HUES64 (cell line): ENCODE measurements at regions not wholly inside any gene's neighbourhood (a gene's known extent, or its start where the extent isn't known, plus 50 kb on each side); places are given as distances from the start of the nearest gene placed in this dataset.

Experiments used
- H3K27ac ChIP-seq: 2 replicates; pipeline ENCODE4 v1.7.0; 2013; ENCODE audit warnings: low read depth, low read length, inconsistent platforms
- H3K27me3 ChIP-seq: 2 replicates; pipeline ENCODE4 v1.6.1; 2013; ENCODE audit warnings: mild to moderate bottlenecking, low read length; ENCODE audit not compliant: insufficient read depth
- H3K36me3 ChIP-seq: 2 replicates; pipeline ENCODE4 v1.6.1; 2013; ENCODE audit warnings: mild to moderate bottlenecking, low read length; ENCODE audit not compliant: insufficient read depth
- H3K4me1 ChIP-seq: 2 replicates; pipeline ENCODE4 v1.6.1; 2013; ENCODE audit warnings: mild to moderate bottlenecking, low read length, moderate library complexity; ENCODE audit not compliant: insufficient read depth
- H3K4me3 ChIP-seq: 2 replicates; pipeline ENCODE4 v1.5.1; 2013; ENCODE audit warnings: mild to moderate bottlenecking, low read length, moderate library complexity
- H3K9ac ChIP-seq: 2 replicates; pipeline ENCODE4 v1.6.1; 2013; ENCODE audit warnings: mild to moderate bottlenecking, low read depth, low read length
- H3K9me3 ChIP-seq: 2 replicates; pipeline ENCODE4 v1.6.1; 2013; ENCODE audit warnings: low read depth, low read length; ENCODE audit not compliant: insufficient read depth
- WGBS: fragments of 150-250, 120-280 bp; methylation state at CpG from one replicate; pipeline ENCODE4 v1.1.7; 2013; ENCODE audit warnings: missing lambda C conversion rate; 5-methylcytosine and 5-hydroxymethylcytosine counted together

- Histone ChIP-seq H3K4me1 (peaks cover under 1% of the 10 kb centered on the region; the same call in 1 of the 2 replicates), H3K27ac (no peak overlapping the region), H3K9ac (no peak overlapping the region), H3K36me3 (no peaks in the 10 kb centered on the region), H3K27me3 (no peaks in the 10 kb centered on the region), H3K9me3 (no peaks in the 10 kb centered on the region), H3K4me3 (no peak overlapping the region)
- WGBS = 95% methylated on average over 1 of the region's 1 CpG
Measured at GRCh38 chr2:215571689-215572088, 135.8 kb upstream of the FN1 start.

GRCh38 chr2:215567504-215567903 is 131.6 kb upstream of the FN1 start:
- Histone ChIP-seq H3K4me1 (no peaks in the 10 kb centered on the region), H3K9ac (no peak overlapping the region), H3K9me3 (no peaks in the 10 kb centered on the region), H3K27ac (no peak overlapping the region), H3K4me3 (no peak overlapping the region), H3K36me3 (no peaks in the 10 kb centered on the region), H3K27me3 (no peaks in the 10 kb centered on the region)
- WGBS = 94% methylated on average over 4 of the region's 5 CpGs

DNA sequence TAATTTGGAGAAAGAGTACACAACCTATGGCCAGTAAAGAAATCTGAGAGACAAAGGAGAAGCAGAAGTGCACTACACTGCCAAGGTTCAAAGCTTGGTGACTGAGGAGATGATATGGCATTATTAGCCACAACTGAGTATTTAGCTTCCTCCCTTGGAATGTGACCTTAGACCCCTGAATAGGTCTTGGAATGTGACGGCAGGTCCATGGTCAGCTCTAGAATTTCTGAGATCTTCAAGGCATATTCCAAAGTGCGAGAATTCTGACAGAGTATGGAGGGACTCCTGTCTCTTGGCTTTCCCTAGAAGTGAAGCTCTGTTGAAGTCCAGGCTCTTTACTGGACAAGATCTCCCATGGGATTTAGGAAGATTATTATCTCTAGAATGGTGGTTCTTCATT is 130.0 kb upstream of the FN1 start:
- WGBS = 92% methylated on average over 2 of the region's 2 CpGs
- no peaks in the 10 kb centered on the region for H3K4me1 ChIP-seq
- H3K36me3 ChIP-seq = no peaks in the 10 kb centered on the region
- no peak overlapping the region for H3K9ac ChIP-seq
- H3K27me3 ChIP-seq = no peaks in the 10 kb centered on the region
- no peak overlapping the region for H3K27ac ChIP-seq
- H3K9me3 ChIP-seq = no peaks in the 10 kb centered on the region
- H3K4me3 ChIP-seq = no peak overlapping the region

DNA sequence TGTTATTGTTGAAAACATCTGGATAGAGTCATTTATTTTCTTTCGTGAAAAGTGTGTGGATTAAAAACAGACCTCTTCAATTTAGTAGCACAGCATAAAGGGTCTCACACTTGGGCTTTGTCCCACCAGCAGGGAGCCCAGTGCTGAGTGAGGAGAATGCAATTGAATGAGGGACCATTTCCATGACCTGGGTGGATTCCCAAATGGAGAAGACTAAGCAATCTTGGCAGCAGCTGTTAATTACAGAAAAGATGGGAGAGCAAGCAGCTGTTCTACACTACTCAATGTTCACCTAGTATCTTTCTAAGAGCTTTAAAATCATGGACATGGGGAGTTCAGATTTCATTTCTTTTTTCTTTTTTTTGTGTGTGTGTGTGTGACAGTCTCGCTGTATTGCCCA is 121.8 kb upstream of the FN1 start:
- no peaks in the 10 kb centered on the region for H3K4me1 ChIP-seq
- WGBS = 91% methylated on average over 2 of the region's 2 CpGs
- no peak overlapping the region for H3K9ac ChIP-seq
- no peaks in the 10 kb centered on the region for H3K9me3 ChIP-seq
- H3K27me3 ChIP-seq = no peaks in the 10 kb centered on the region
- H3K27ac ChIP-seq = no peak overlapping the region
- H3K4me3 ChIP-seq = no peak overlapping the region
- H3K36me3 ChIP-seq = no peaks in the 10 kb centered on the region

GRCh38 chr2:215556979-215557378 is 121.1 kb upstream of the FN1 start:
- 95% methylated on average over 3 of the region's 3 CpGs for WGBS
- Histone ChIP-seq H3K4me3 (no peak overlapping the region), H3K9me3 (no peaks in the 10 kb centered on the region), H3K36me3 (no peaks in the 10 kb centered on the region), H3K27me3 (no peaks in the 10 kb centered on the region), H3K9ac (no peak overlapping the region), H3K4me1 (no peaks in the 10 kb centered on the region), H3K27ac (no peak overlapping the region)

DNA sequence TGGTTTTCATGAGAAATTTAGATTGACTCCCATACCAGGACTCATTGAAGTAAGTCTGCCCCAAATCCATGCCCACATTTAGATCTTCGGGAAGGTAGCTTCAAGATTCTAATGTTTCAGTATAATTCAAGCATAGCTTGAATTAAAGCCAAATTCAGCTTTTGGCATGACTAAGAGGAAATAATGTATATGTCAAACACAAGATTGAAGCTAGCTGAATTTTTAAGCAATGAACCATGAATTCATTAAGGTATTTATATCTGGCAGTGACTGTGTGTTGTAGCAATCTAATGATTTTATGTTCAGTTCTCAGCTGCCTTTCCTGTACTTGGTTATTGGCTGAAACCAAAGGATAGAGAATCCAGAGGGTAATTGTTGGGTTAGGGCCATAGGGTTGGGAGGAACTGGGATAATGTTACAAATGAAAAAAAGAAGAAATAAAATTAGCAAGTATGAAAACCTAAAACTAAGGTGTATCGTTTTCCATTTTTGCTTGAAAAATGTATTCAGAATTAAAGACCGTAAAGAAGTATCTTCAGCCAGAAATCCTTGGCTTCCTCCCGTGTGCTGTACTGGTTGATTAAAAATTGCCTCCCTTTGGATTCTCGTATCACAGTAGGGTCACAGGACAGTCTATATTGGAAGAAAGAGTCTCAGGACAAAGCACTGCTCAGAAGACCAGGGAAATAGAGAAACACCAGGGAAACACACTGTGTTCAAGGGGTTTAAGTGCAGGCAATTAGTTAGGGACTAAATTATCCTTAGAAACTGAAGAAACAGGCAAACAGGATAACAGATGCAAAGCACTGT is 119.0 kb upstream of the FN1 start:
- Histone ChIP-seq H3K9ac (no peak overlapping the region), H3K36me3 (no peaks in the 10 kb centered on the region), H3K27me3 (no peaks in the 10 kb centered on the region), H3K9me3 (no peaks in the 10 kb centered on the region), H3K27ac (no peak overlapping the region), H3K4me3 (no peak overlapping the region), H3K4me1 (no peaks in the 10 kb centered on the region)
- WGBS = 68% methylated on average over 5 of the region's 5 CpGs

DNA sequence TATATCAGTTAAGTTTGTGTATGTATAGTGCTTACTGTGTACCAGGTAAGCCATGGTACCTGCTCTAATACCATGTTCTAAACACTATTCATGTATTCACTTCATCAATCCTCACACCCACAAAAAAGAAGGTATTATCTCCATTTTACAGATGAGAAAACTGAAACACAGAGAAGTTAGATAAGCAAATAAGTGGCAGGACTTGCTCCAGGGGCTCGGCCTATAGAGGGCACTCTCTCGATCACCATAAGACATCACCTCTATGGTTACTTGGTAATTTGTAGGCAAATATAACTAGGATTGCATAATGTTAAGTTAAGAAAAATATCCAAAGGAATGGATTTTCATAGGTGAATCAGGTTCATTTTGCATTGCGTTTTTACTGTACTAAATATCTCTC is 118.1 kb upstream of the FN1 start:
- peaks cover 2% of the 10 kb centered on the region; the same call in 1 of the 2 replicates for H3K4me1 ChIP-seq
- no peaks in the 10 kb centered on the region for H3K36me3 ChIP-seq
- H3K27ac ChIP-seq = no peak overlapping the region
- no peaks in the 10 kb centered on the region for H3K27me3 ChIP-seq
- WGBS = 78% methylated on average over 3 of the region's 3 CpGs
- no peak overlapping the region for H3K9ac ChIP-seq
- no peaks in the 10 kb centered on the region for H3K9me3 ChIP-seq
- H3K4me3 ChIP-seq = no peak overlapping the region

- Histone ChIP-seq H3K36me3 (no peaks in the 10 kb centered on the region), H3K4me1 (peaks cover 4% of the 10 kb centered on the region; the same call in 1 of the 2 replicates), H3K27ac (no peak overlapping the region), H3K9me3 (no peaks in the 10 kb centered on the region), H3K27me3 (no peaks in the 10 kb centered on the region), H3K9ac (no peak overlapping the region), H3K4me3 (no peak overlapping the region)
- WGBS = 76% methylated on average over 4 of the region's 4 CpGs
Measured at GRCh38 chr2:215552144-215552580, 116.3 kb upstream of the FN1 start.

DNA sequence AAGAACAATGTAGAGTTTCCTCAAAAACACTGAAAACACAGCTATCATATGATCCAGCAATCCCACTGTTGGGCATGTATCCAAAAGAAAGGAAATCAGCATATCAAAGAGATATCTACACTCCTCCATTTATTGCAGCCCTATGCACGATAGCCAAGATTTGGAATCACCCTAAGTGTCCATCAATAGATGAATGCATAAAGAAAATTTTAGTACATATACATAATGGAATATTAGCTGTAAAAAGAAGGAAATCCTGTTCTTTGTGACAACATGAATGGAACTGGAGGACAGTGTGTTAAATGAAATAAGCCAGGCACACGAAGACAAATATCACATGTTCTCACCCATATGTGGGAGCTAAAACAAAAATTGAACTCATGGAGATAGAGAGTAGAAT is 114.5 kb upstream of the FN1 start:
- no peak overlapping the region for H3K27ac ChIP-seq
- H3K9ac ChIP-seq = no peak overlapping the region
- WGBS = 94% methylated on average over 2 of the region's 2 CpGs
- H3K4me1 ChIP-seq = peaks cover 20% of the 10 kb centered on the region
- H3K9me3 ChIP-seq = no peaks in the 10 kb centered on the region
- no peaks in the 10 kb centered on the region for H3K36me3 ChIP-seq
- H3K27me3 ChIP-seq = no peaks in the 10 kb centered on the region
- H3K4me3 ChIP-seq = no peak overlapping the region

GRCh38 chr2:215548714-215549113 is 112.8 kb upstream of the FN1 start:
- no peaks in the 10 kb centered on the region for H3K9me3 ChIP-seq
- peaks cover 20% of the 10 kb centered on the region for H3K4me1 ChIP-seq
- H3K27ac ChIP-seq = no peak overlapping the region
- H3K4me3 ChIP-seq = no peak overlapping the region
- H3K36me3 ChIP-seq = no peaks in the 10 kb centered on the region
- H3K9ac ChIP-seq = no peak overlapping the region
- WGBS = 95% methylated on average over 2 of the region's 2 CpGs
- no peaks in the 10 kb centered on the region for H3K27me3 ChIP-seq

DNA sequence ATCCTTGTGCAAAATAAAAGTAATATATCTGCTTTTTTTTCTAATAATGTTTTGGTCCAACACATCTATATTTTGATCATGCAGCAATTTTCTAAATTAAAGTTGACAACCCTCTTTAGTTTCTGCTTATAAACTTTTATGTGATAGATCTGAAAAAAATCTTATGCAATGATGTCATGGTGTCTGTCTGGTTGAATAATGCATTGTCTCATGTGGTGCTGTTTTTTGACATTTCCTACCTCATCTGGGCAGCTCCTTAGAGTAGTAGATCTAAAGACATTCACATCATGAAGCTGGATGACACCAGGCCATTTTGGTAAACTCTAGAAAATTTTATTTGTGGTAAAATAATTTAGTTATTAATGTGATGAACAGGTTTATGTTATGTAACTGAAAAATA is 106.8 kb upstream of the FN1 start:
- Histone ChIP-seq H3K9me3 (no peaks in the 10 kb centered on the region), H3K36me3 (no peaks in the 10 kb centered on the region), H3K27ac (no peak overlapping the region), H3K27me3 (no peaks in the 10 kb centered on the region), H3K4me1 (peaks cover 17% of the 10 kb centered on the region), H3K9ac (no peak overlapping the region), H3K4me3 (no peak overlapping the region)

DNA sequence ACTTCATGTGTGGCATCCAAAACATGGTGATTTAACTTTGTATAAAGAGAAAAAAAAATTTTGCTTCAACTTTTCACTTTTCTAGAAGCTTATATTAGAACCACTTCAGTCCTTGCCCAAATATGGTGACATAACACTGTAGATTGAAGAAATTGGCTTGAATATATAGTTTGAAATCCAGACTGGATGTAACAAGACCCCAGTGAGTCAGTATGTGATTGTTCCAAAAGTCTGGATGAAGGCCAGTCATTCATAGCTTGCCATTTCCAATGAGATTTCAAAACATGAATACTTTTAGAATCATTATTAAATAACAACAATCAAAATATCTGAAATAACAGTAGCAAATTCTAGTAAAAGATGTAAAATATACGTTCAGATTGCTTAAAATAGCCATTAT is 104.8 kb upstream of the FN1 start:
- no peaks in the 10 kb centered on the region for H3K27me3 ChIP-seq
- H3K36me3 ChIP-seq = no peaks in the 10 kb centered on the region
- no peaks in the 10 kb centered on the region for H3K9me3 ChIP-seq
- WGBS = no CpG with 5 or more reads among the region's 1 CpG
- no peak overlapping the region for H3K4me3 ChIP-seq
- H3K27ac ChIP-seq = no peak overlapping the region
- 0 out of 2 replicates have a peak, but pooled peaks cover 1% of the 10 kb centered on the region for H3K4me1 ChIP-seq
- no peak overlapping the region for H3K9ac ChIP-seq
